ENCODE measurements at regions not wholly inside any gene's neighbourhood (a gene's known extent, or its start where the extent isn't known, plus 50 kb on each side); places are given as distances from the start of the nearest gene placed in this dataset. TPM values are rescaled to one million over a fixed set of nuclear protein-coding genes. Genes with fewer than 3 reads are reported as not detected.

GRCh38 chr11:105197071-105197815 is 57.7 kb upstream of the CARD18 start:
- DNase-seq (ENCODE audit: low read depth): no peak

- DNase-seq (ENCODE audit: low read depth): no peak
Observed at GRCh38 chr11:105193260-105193659, 53.7 kb upstream of the CARD18 start.

GRCh38 chr11:105192115-105192514 is 52.5 kb upstream of the CARD18 start:
- DNase-seq (ENCODE audit: low read depth): no peak

GRCh38 chr11:105189581-105189980 is 50.0 kb upstream of the CARD18 start:
- no peak for DNase-seq (ENCODE audit: low read depth)

Small RNA genes lying in the stretch of these regions (small RNA-seq; reads per million reads assigned to genes)
- gene AP003181.1 (not detected), gene RF00017 (not detected)

Data from HT1080 (cell line).